K562 (cell line): ENCODE measurements at regions not wholly inside any gene's neighbourhood (a gene's known extent, or its start where the extent isn't known, plus 50 kb on each side); places are given as distances from the start of the nearest gene placed in this dataset.
A peak's percentile ranks its signal among the peaks of the same experiment; 100 is the strongest.

Experiments used
- ATAC-seq: fragments of 200-7000 bp; cut with Tn5 transposase; 3 replicates; pipeline ENCODE4 v1.9.1; 2020; ENCODE audit warnings: moderate library complexity
- BruUV-seq: library from RNA; stranded (reverse); fragments of 400-500 nt; replicated peaks from 2 replicates; lab custom pipeline; 2021; lab: Mats Ljungman, UMichigan
- CTCF ChIA-PET: fragments of 300-600 bp; formaldehyde crosslinking; extraction: SDS; loops from one replicate; lab custom pipeline; 2021; ENCODE audit warnings: low intra/inter-chr PET ratio; lab: Yijun Ruan, JAX
- POLR2A ChIA-PET: fragments of 300-600, 350-650 bp; sonication (Branson Sonifier 250); formaldehyde crosslinking; extraction: SDS; loops from one replicate; lab custom pipeline; 2021; ENCODE audit warnings: antibody characterized with exemption, inconsistent platforms; lab: Yijun Ruan, JAX
- DNase-seq, 4 experiments: peaks; one replicate each; pipeline versions ENCODE4 v3.0.0 to v3.0.0-alpha.2; 2011 to 2018; ENCODE audit warnings: low spot score in 3 of 4, mixed read lengths in 3 of 4; ENCODE audit errors: extremely low read depth in 1 of 4
- FAIRE-seq: peaks from 2 replicates; lab custom pipeline; 2011; peaks lifted over from hg19 to GRCh38; lab: Jason Lieb, UNC
- H2AFZ ChIP-seq: 2 replicates; pipeline ENCODE4 v1.6.0; 2011; ENCODE audit warnings: low read depth, low read length, control low read depth, inconsistent platforms
- H3K27ac ChIP-seq: fragments of 200-600 bp; 3 replicates; pipeline ENCODE4 v1.8.0; 2011; ENCODE audit warnings: low read depth, mild to moderate bottlenecking, control low read depth, inconsistent platforms, low read length, moderate library complexity, mixed read lengths; ENCODE audit errors: extremely low read depth
- H3K27me3 ChIP-seq, 2 experiments: fragments of 300-600 bp in 1 of 2; 2 replicates in 1 of 2; 3 replicates in 1 of 2; pipeline versions ENCODE4 v1.6.0 to v1.8.0; 2011; ENCODE audit warnings: inconsistent platforms in 2 of 2, low read length in 2 of 2, mild to moderate bottlenecking in 1 of 2, mixed read lengths in 1 of 2, moderate library complexity in 1 of 2; ENCODE audit not compliant: control insufficient read depth in 2 of 2, insufficient read depth in 2 of 2
- H3K36me3 ChIP-seq: fragments of 300-600 bp; 3 replicates; pipeline ENCODE4 v1.8.0; 2011; ENCODE audit warnings: mild to moderate bottlenecking, low read length, inconsistent platforms; ENCODE audit not compliant: control insufficient read depth, insufficient read depth
- H3K4me1 ChIP-seq, 2 experiments: fragments of 200-600 bp in 1 of 2; replicated peaks in 1 of 2; 2 replicates in 1 of 2; 3 replicates in 1 of 2; pipeline versions ENCODE4 v1.5.1 to v1.8.0; 2011; ENCODE audit warnings: inconsistent platforms in 2 of 2, low read length in 2 of 2, mild to moderate bottlenecking in 1 of 2, mixed read lengths in 1 of 2, moderate library complexity in 1 of 2; ENCODE audit not compliant: control insufficient read depth in 2 of 2, insufficient read depth in 2 of 2
- H3K4me2 ChIP-seq: 2 replicates; pipeline ENCODE4 v1.6.1; 2011; ENCODE audit warnings: low read length, control low read depth, inconsistent platforms, mixed read lengths; ENCODE audit not compliant: insufficient read depth
- H3K4me3 ChIP-seq: fragments of 200-600 bp; sonication (generic), shearing (Covaris generic); 2 replicates; pipeline ENCODE4 v1.5.1; 2016; ENCODE audit warnings: control low read depth, inconsistent platforms
- H3K79me2 ChIP-seq: fragments of 200-600 bp; 3 replicates; pipeline ENCODE4 v1.8.0; 2011; ENCODE audit warnings: low read length, inconsistent platforms; ENCODE audit not compliant: control insufficient read depth, insufficient read depth
- H3K9ac ChIP-seq, 2 experiments: 2 replicates each; pipeline versions ENCODE4 v1.6.0 to v1.6.1; 2011; ENCODE audit warnings: low read depth in 2 of 2, low read length in 2 of 2, control low read depth in 1 of 2, inconsistent platforms in 1 of 2, mild to moderate bottlenecking in 1 of 2, mixed read lengths in 1 of 2; ENCODE audit not compliant: insufficient read depth in 1 of 2
- H3K9me1 ChIP-seq: one replicate; pipeline ENCODE4 v1.6.0; 2011; ENCODE audit warnings: inconsistent platforms, mild to moderate bottlenecking, low read length, moderate library complexity; ENCODE audit not compliant: control insufficient read depth, insufficient read depth
- H3K9me3 ChIP-seq: replicated peaks from 2 replicates; pipeline ENCODE4 v1.5.1; 2011; ENCODE audit warnings: low read depth, low read length, inconsistent platforms; ENCODE audit not compliant: control insufficient read depth, insufficient read depth
- H4K20me1 ChIP-seq: replicated peaks from 2 replicates; pipeline ENCODE4 v1.6.1; 2011; ENCODE audit warnings: low read length, inconsistent platforms, mixed read lengths; ENCODE audit not compliant: control insufficient read depth, insufficient read depth
- CBFA2T2 ChIP-seq: fragments of 450-650 bp; conservative IDR thresholded peaks from 2 replicates; pipeline ENCODE4 v1.6.1; 2017; ENCODE audit warnings: mild to moderate bottlenecking
- CHD2 ChIP-seq: IDR thresholded peaks from 2 replicates; pipeline ENCODE4 v1.6.1; 2011; ENCODE audit warnings: low read depth, low read length
- ELF1 ChIP-seq: fragments of 200-800 bp; sonication (Bioruptor generic); IDR thresholded peaks from 2 replicates; pipeline ENCODE4 v1.6.1; 2016; ENCODE audit warnings: missing genetic modification characterization, missing compliant biosample characterization
- ETV5 ChIP-seq: sonication (generic); formaldehyde crosslinking; IDR thresholded peaks from 2 replicates; pipeline ENCODE4 v1.4.0; 2020; ENCODE audit warnings: low read depth, mild to moderate bottlenecking, missing genetic modification reagents
- ETV6 ChIP-seq, 3 experiments: fragments of 150-350 bp in 1 of 3; sonication (generic) in 1 of 3; formaldehyde crosslinking in 1 of 3; IDR thresholded peaks; 2 replicates each; pipeline versions ENCODE4 v1.6.1 to v1.8.0; 2014 to 2022; ENCODE audit warnings: borderline replicate concordance in 2 of 3, low read depth in 2 of 3, antibody characterized with exemption in 1 of 3, low read length in 1 of 3, mild to moderate bottlenecking in 1 of 3, missing genetic modification reagents in 1 of 3
- FOS ChIP-seq: IDR thresholded peaks from 3 replicates; pipeline ENCODE4 v1.6.1; 2011; ENCODE audit not compliant: insufficient read length; ENCODE audit errors: extremely low read depth
- GABPB1 ChIP-seq: sonication (generic); formaldehyde crosslinking; IDR thresholded peaks from 2 replicates; pipeline ENCODE4 v1.8.0; 2022; ENCODE audit warnings: mild to moderate bottlenecking, missing genetic modification reagents
- GTF2F1 ChIP-seq: IDR thresholded peaks from 2 replicates; pipeline ENCODE4 v1.6.1; 2011; ENCODE audit warnings: low read depth, low read length, improper control_type of control experiment
- HEY1 ChIP-seq: fragments of 250-450 bp; sonication (Bioruptor Pico); IDR thresholded peaks from 2 replicates; pipeline ENCODE4 v1.5.0; 2020; ENCODE audit warnings: mild to moderate bottlenecking, moderate library complexity, borderline replicate concordance
- MXI1 ChIP-seq: IDR thresholded peaks from 2 replicates; pipeline ENCODE4 v1.6.1; 2011; ENCODE audit warnings: low read depth, mild to moderate bottlenecking, improper control_type of control experiment, low read length
- SPI1 ChIP-seq: IDR thresholded peaks from 2 replicates; pipeline ENCODE4 v1.6.1; 2011; ENCODE audit warnings: low read depth, low read length, control low read depth, borderline replicate concordance
- YBX1 ChIP-seq: fragments of 450-650 bp; IDR thresholded peaks from 2 replicates; pipeline ENCODE4 v1.7.1; 2016; ENCODE audit warnings: mild to moderate bottlenecking
- ZBTB11 ChIP-seq, 3 experiments: fragments of 200-800 bp in 1 of 3; fragments of 250-450 bp in 1 of 3; fragments of 450-650 bp in 1 of 3; sonication (Bioruptor Pico) in 1 of 3; sonication (Bioruptor generic) in 1 of 3; formaldehyde crosslinking in 1 of 3; IDR thresholded peaks; 2 replicates each; pipeline versions ENCODE4 v1.6.1 to v1.8.0; 2016 to 2022; ENCODE audit warnings: mild to moderate bottlenecking in 2 of 3, missing genetic modification characterization in 2 of 3, missing compliant biosample characterization in 1 of 3, moderate library complexity in 1 of 3
- ZNF175 ChIP-seq: fragments of 200-800 bp; sonication (Bioruptor generic); IDR thresholded peaks from 2 replicates; pipeline ENCODE4 v1.6.1; 2016; ENCODE audit warnings: low read depth, mild to moderate bottlenecking, missing genetic modification characterization, missing compliant biosample characterization
- WGBS: fragments of 100-300 bp; shearing (Covaris generic); methylation state at CpG from one replicate; pipeline ENCODE4 v1.1.6; 2016; ENCODE audit warnings: low coverage, mixed read lengths; ENCODE audit not compliant: insufficient coverage; ENCODE audit errors: missing lambda C conversion rate; 5-methylcytosine and 5-hydroxymethylcytosine counted together
- in situ Hi-C: fragments of 300-500 bp; cut with MboI; formaldehyde crosslinking; loops from 4 replicates; pipeline ENCODE4 v1.15.0; 2018; ENCODE audit warnings: inconsistent platforms, mixed read lengths
- intact Hi-C: fragments of 100-400 bp; cut with micrococcal nuclease; formaldehyde crosslinking; loops from 2 replicates; pipeline ENCODE4 v1.14.2; 2022
- TF ChIP-seq, protein P1 (sequence below): fragments of 250-450 bp; sonication (Bioruptor Pico); IDR thresholded peaks from 2 replicates; pipeline ENCODE4 v1.8.0; 2021; ENCODE audit warnings: mild to moderate bottlenecking, moderate library complexity

GRCh38 chr20:57106030-57106682, 160.3 kb downstream of the BMP7 start (continued):
- TF ChIP-seq, protein P1, sequence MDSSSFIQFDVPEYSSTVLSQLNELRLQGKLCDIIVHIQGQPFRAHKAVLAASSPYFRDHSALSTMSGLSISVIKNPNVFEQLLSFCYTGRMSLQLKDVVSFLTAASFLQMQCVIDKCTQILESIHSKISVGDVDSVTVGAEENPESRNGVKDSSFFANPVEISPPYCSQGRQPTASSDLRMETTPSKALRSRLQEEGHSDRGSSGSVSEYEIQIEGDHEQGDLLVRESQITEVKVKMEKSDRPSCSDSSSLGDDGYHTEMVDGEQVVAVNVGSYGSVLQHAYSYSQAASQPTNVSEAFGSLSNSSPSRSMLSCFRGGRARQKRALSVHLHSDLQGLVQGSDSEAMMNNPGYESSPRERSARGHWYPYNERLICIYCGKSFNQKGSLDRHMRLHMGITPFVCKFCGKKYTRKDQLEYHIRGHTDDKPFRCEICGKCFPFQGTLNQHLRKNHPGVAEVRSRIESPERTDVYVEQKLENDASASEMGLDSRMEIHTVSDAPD (CRISPR knock-in tag) = no peak
- TF ChIP-seq GABPB1 (CRISPR knock-in tag) (no peak), YBX1 (no peak), CBFA2T2 (0 out of 2 replicates have a peak, but pooled peaks have one; percentile 11), GTF2F1 (no peak), FOS (peak; percentile 60), ZNF175 (CRISPR knock-in tag) (no peak)

DNA sequence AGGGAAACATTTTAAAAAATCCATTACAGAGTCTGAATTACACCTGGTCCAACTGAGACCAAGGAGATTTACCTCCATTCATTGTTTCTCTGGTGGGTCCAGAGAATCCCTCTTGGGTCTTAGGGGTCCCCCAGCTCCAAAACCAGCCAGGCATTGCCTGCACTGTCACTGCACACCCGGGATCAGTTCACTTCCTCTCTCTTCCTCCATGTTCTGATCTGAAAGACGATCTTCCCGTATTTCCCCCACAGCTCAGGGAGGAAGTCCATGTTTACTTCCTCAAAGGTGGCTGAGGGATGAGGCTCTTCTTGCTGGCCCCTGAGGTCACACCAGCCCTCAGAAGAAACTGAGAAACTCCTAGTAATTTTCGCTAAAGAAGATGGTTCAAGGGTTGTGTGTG, 159.7 kb downstream of the BMP7 start:
- intact Hi-C loops = loop anchor here (5.0 kb wide), 1 partner anchor 416 kb away; no protein-coding TSS in a partner anchor
- Histone ChIP-seq H3K36me3 (no peaks in the 10 kb centered on the region), H3K27ac (no peak overlapping the region), H2AFZ (peak overlapping the region; percentile 42), H3K9me3 (no peaks in the 10 kb centered on the region), H4K20me1 (no peaks in the 10 kb centered on the region), H3K9me1 (no peaks in the 10 kb centered on the region), H3K9ac (no peak overlapping the region), H3K79me2 (no peaks in the 10 kb centered on the region), H3K27me3 (peaks cover 9 to 25% of the 10 kb centered on the region in 2 experiments; a peak in 3 of 5 replicates), H3K4me3 (no peak overlapping the region), H3K4me2 (peak overlapping the region; percentile 22; the same call in 1 of the 2 replicates), H3K4me1 (peaks cover 7 to 14% of the 10 kb centered on the region in 2 experiments; a peak in 4 of 5 replicates)
- ChIA-PET CTCF (no interaction called here), POLR2A (no interaction called here)
- no TSS peak for BruUV-seq
- ATAC-seq (no peak), FAIRE-seq (no peak), DNase-seq (no peak)
- 0% methylated on average over 4 of the region's 4 CpGs for WGBS
- in situ Hi-C loops = no loop called here
- TF ChIP-seq CHD2 (no peak), ELF1 (no peak), ETV6 (IDR thresholded peaks at IDR 0.05; ENCODE audit: borderline replicate concordance in 1 of 2, low read depth in 2 of 2, low read length in 1 of 2) (peak in 1 of 2 experiments; percentile 71; a peak in 1 of 4 replicates), ETV6 (CRISPR knock-in tag; IDR thresholded peaks at IDR 0.05; ENCODE audit: borderline replicate concordance) (no peak), SPI1 (peak; percentile 87; the same call in 1 of the 2 replicates), MXI1 (no peak), ZBTB11 (CRISPR knock-in tag; IDR thresholded peaks at IDR 0.05) (0 out of 6 replicates have a peak, but pooled peaks of 1 of the 3 experiments have one; percentile 5), ETV5 (no peak), HEY1 (CRISPR knock-in tag) (no peak)
